NB4 (cell line): ENCODE measurements at regions not wholly inside any gene's neighbourhood (a gene's known extent, or its start where the extent isn't known, plus 50 kb on each side); places are given as distances from the start of the nearest gene placed in this dataset.

ENCODE experiments used
- CTCF ChIP-seq: IDR thresholded peaks from one replicate; pipeline ENCODE4 v1.5.1; 2012; ENCODE audit warnings: low read depth, low read length
- MAX ChIP-seq: IDR thresholded peaks from 2 replicates; pipeline ENCODE4 v1.6.1; 2011; ENCODE audit warnings: low read depth, low read length
- MYC ChIP-seq: IDR thresholded peaks from 2 replicates; pipeline ENCODE4 v1.6.1; 2011; ENCODE audit warnings: low read depth, low read length
- POLR2A ChIP-seq: IDR thresholded peaks from 2 replicates; pipeline ENCODE4 v1.6.1; 2011; ENCODE audit warnings: mild to moderate bottlenecking; ENCODE audit not compliant: insufficient read length; ENCODE audit errors: extremely low read depth

DNA sequence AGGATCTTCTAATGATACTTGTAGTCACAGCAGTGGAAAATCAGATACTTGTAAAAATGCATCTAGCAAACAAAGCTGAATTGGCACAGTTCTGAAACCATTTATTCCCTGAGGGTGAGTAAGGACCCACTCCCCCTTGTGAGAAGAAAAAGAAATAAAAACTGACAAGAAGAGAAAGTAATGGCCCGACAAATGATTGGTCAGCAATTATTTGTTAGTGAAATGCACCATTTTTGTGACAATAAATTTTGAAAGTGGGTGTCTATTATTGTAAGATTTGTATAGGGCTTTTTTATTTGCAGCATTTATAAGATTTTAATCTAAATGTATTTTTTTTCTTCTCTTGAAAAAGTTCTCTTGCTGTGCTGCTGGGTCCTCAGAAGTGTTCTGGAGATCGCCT, 600.8 kb downstream of the STK39 start:
- TF ChIP-seq POLR2A (no peak), CTCF (no peak), MYC (no peak), MAX (no peak)
